ENCODE measurements at regions not wholly inside any gene's neighbourhood (a gene's known extent, or its start where the extent isn't known, plus 50 kb on each side); places are given as distances from the start of the nearest gene placed in this dataset.

- TF ChIP-seq CTCF (conservative IDR thresholded peaks at IDR 0.05; ENCODE audit: control insufficient read depth, insufficient read depth, low read depth, low read length): no peak
- no peak for DNase-seq (ENCODE audit: low read depth)
These were observed 510.9 kb upstream of the DAB1 start for GRCh38 chr1:57934745-57935144.

GRCh38 chr1:57927003-57927402 lies 503.1 kb upstream of the DAB1 start:
- TF ChIP-seq CTCF (conservative IDR thresholded peaks at IDR 0.05; ENCODE audit: control insufficient read depth, insufficient read depth, low read depth, low read length): no peak

More at GRCh38 chr1:57934745-57935144, 510.9 kb upstream of the DAB1 start:
- H3K4me3 ChIP-seq (ENCODE audit: control insufficient read depth, low read depth, low read length): no peak overlapping the region

GRCh38 chr1:57926025-57926552 lies 502.2 kb upstream of the DAB1 start:
- no peak overlapping the region for H3K4me3 ChIP-seq (ENCODE audit: control insufficient read depth, low read depth, low read length)
- no peak for TF ChIP-seq CTCF (conservative IDR thresholded peaks at IDR 0.05; ENCODE audit: control insufficient read depth, insufficient read depth, low read depth, low read length)
- no peak for DNase-seq (ENCODE audit: low read depth)

More at GRCh38 chr1:57927003-57927402, 503.1 kb upstream of the DAB1 start:
- DNase-seq (ENCODE audit: low read depth): no peak
- no peak overlapping the region for H3K4me3 ChIP-seq (ENCODE audit: control insufficient read depth, low read depth, low read length)

GRCh38 chr1:57925226-57925625 lies 501.4 kb upstream of the DAB1 start:
- H3K4me3 ChIP-seq (ENCODE audit: control insufficient read depth, low read depth, low read length): no peak overlapping the region
- no peak for TF ChIP-seq CTCF (conservative IDR thresholded peaks at IDR 0.05; ENCODE audit: control insufficient read depth, insufficient read depth, low read depth, low read length)
- DNase-seq (ENCODE audit: low read depth): no peak

GRCh38 chr1:57922130-57922529 lies 498.3 kb upstream of the DAB1 start:
- no peak overlapping the region for H3K4me3 ChIP-seq (ENCODE audit: control insufficient read depth, low read depth, low read length)
- TF ChIP-seq CTCF (conservative IDR thresholded peaks at IDR 0.05; ENCODE audit: control insufficient read depth, insufficient read depth, low read depth, low read length): no peak
- DNase-seq (ENCODE audit: low read depth): no peak

GRCh38 chr1:57916041-57916440 lies 492.2 kb upstream of the DAB1 start:
- H3K4me3 ChIP-seq (ENCODE audit: control insufficient read depth, low read depth, low read length): no peak overlapping the region
- no peak for TF ChIP-seq CTCF (conservative IDR thresholded peaks at IDR 0.05; ENCODE audit: control insufficient read depth, insufficient read depth, low read depth, low read length)
- DNase-seq (ENCODE audit: low read depth): no peak

GRCh38 chr1:57911427-57911826 lies 487.6 kb upstream of the DAB1 start:
- no peak for DNase-seq (ENCODE audit: low read depth)
- no peak for TF ChIP-seq CTCF (conservative IDR thresholded peaks at IDR 0.05; ENCODE audit: control insufficient read depth, insufficient read depth, low read depth, low read length)
- H3K4me3 ChIP-seq (ENCODE audit: control insufficient read depth, low read depth, low read length): no peak overlapping the region

Data from fibroblast of mammary gland (primary cell).